PC-9 (cell line): ENCODE measurements at regions not wholly inside any gene's neighbourhood (a gene's known extent, or its start where the extent isn't known, plus 50 kb on each side); places are given as distances from the start of the nearest gene placed in this dataset.

ENCODE experiments used
- BruUV-seq: library from RNA; stranded (reverse); fragments of 400-500 nt; replicated peaks from 2 replicates; lab custom pipeline; 2021; lab: Mats Ljungman, UMichigan
- CTCF ChIA-PET: fragments of 300-600 bp; sonication (Branson Sonifier 250); formaldehyde crosslinking; loops from one replicate; lab custom pipeline; 2022; ENCODE audit warnings: antibody characterized with exemption; lab: Charles Lee
- POLR2A ChIA-PET: fragments of 300-600 bp; sonication (Branson Sonifier 250); formaldehyde crosslinking; loops from one replicate; lab custom pipeline; 2022; ENCODE audit warnings: antibody characterized with exemption; ENCODE audit not compliant: unreplicated experiment; lab: Charles Lee
- DNase-seq, 2 experiments: peaks; one replicate each; pipeline versions ENCODE4 v3.0.0 to v3.0.0-alpha.2; 2015 to 2022; ENCODE audit warnings: mixed read lengths in 1 of 2
- H2AFZ ChIP-seq: fragments of 200-600 bp; sonication (generic); 2 replicates; pipeline ENCODE4 v1.8.1; 2017; ENCODE audit warnings: antibody characterized with exemption
- H3F3A ChIP-seq: fragments of 200-600 bp; sonication (generic); 2 replicates; pipeline ENCODE4 v1.8.1; 2017; ENCODE audit warnings: antibody characterized with exemption, mild to moderate bottlenecking, low read depth; ENCODE audit not compliant: insufficient read depth
- H3K27ac ChIP-seq: fragments of 200-600 bp; sonication (generic); 2 replicates; pipeline ENCODE4 v1.6.1; 2016; ENCODE audit warnings: mixed run types
- H3K27me3 ChIP-seq: fragments of 200-600 bp; sonication (generic); 2 replicates; pipeline ENCODE4 v1.6.1; 2016; ENCODE audit warnings: low read depth, mixed run types; ENCODE audit not compliant: insufficient read depth
- H3K36me3 ChIP-seq: fragments of 200-600 bp; sonication (generic); 2 replicates; pipeline ENCODE4 v1.6.1; 2016; ENCODE audit warnings: low read depth, mixed run types
- H3K4me1 ChIP-seq: fragments of 200-600 bp; sonication (generic); replicated peaks from 2 replicates; pipeline ENCODE4 v1.6.1; 2016; ENCODE audit warnings: mixed run types; ENCODE audit not compliant: insufficient read depth
- H3K4me2 ChIP-seq: fragments of 200-600 bp; sonication (generic); 2 replicates; pipeline ENCODE4 v1.6.1; 2017; ENCODE audit warnings: mixed run types
- H3K4me3 ChIP-seq: fragments of 200-600 bp; sonication (generic); 2 replicates; pipeline ENCODE4 v1.6.1; 2016; ENCODE audit warnings: mixed run types
- H3K79me2 ChIP-seq: fragments of 200-600 bp; sonication (generic); 2 replicates; pipeline ENCODE4 v1.6.1; 2017; ENCODE audit warnings: low read depth, mixed run types
- H3K9me2 ChIP-seq: fragments of 200-600 bp; sonication (generic); 2 replicates; pipeline ENCODE4 v1.8.1; 2017; ENCODE audit warnings: mild to moderate bottlenecking; ENCODE audit not compliant: insufficient read depth
- H3K9me3 ChIP-seq: fragments of 200-600 bp; sonication (generic); 2 replicates; pipeline ENCODE4 v1.8.1; 2016; ENCODE audit warnings: low read depth; ENCODE audit not compliant: insufficient read depth
- H4K20me1 ChIP-seq: fragments of 200-600 bp; sonication (generic); 2 replicates; pipeline ENCODE4 v1.8.1; 2017; ENCODE audit not compliant: insufficient read depth
- CTCF ChIP-seq: fragments of 200-600 bp; sonication (generic); conservative IDR thresholded peaks from 2 replicates; pipeline ENCODE4 v1.6.1; 2017; ENCODE audit warnings: mixed run types, antibody characterized with exemption, mild to moderate bottlenecking, moderate library complexity
- EZH2 ChIP-seq: fragments of 200-600 bp; sonication (generic); IDR thresholded peaks from 2 replicates; pipeline ENCODE4 v1.8.0; 2017; ENCODE audit warnings: antibody characterized with exemption, low read depth
- intact Hi-C: fragments of 100-400 bp; cut with micrococcal nuclease; formaldehyde crosslinking; loops from one replicate; pipeline ENCODE4 v1.10.0; 2022; ENCODE audit not compliant: unreplicated experiment

- Histone ChIP-seq H3F3A (no peaks in the 10 kb centered on the region), H3K4me3 (no peak overlapping the region), H4K20me1 (no peaks in the 10 kb centered on the region), H3K27ac (no peak overlapping the region), H2AFZ (no peak overlapping the region), H3K36me3 (no peaks in the 10 kb centered on the region), H3K9me2 (no peaks in the 10 kb centered on the region), H3K79me2 (no peaks in the 10 kb centered on the region), H3K4me2 (no peak overlapping the region), H3K4me1 (no peaks in the 10 kb centered on the region), H3K27me3 (no peaks in the 10 kb centered on the region), H3K9me3 (no peaks in the 10 kb centered on the region)
- no peak for DNase-seq
- no peak for TF ChIP-seq EZH2
- no peak for TF ChIP-seq CTCF
- ChIA-PET POLR2A (no interaction called here), CTCF (no interaction called here)
- intact Hi-C loops, result loop anchor here (10.0 kb wide), 1 partner anchor 82 kb away; no protein-coding TSS in a partner anchor
- BruUV-seq, result no TSS peak
Measured at GRCh38 chr5:30142432-30142831, 1051.1 kb upstream of the CDH6 start.

DNA sequence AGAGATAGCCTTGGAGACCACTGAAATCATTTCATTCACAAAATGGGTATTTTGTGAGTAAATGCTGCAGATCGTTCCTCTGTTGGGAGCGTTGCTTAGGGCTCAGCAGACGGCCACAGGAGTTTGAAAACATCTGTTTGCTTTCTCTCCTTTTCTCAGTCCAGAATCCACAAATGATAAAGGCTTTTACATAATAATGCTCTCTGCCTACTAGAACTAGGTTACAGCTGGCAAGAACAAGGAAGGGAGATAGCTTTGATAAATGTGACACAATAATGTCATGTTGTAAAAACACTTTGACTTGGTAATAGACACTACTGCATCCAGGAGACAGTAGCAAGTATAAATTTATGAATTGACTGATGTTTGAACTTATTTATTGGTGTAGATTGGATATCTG is 1072.4 kb upstream of the CDH6 start:
- Histone ChIP-seq H3K9me2 (0 out of 2 replicates have a peak, but pooled peaks cover 3% of the 10 kb centered on the region), H3K4me1 (no peaks in the 10 kb centered on the region), H3K4me2 (no peak overlapping the region), H3K27me3 (no peaks in the 10 kb centered on the region), H2AFZ (no peak overlapping the region), H3K4me3 (no peak overlapping the region), H3K36me3 (no peaks in the 10 kb centered on the region), H3K79me2 (no peaks in the 10 kb centered on the region), H3K9me3 (no peaks in the 10 kb centered on the region), H3K27ac (no peak overlapping the region), H3F3A (no peaks in the 10 kb centered on the region), H4K20me1 (no peaks in the 10 kb centered on the region)
- TF ChIP-seq EZH2 (no peak), CTCF (no peak)
- intact Hi-C loops, result no loop called here
- CTCF ChIA-PET, result no interaction called here
- no TSS peak for BruUV-seq
- POLR2A ChIA-PET, result no interaction called here
- DNase-seq, result no peak

DNA sequence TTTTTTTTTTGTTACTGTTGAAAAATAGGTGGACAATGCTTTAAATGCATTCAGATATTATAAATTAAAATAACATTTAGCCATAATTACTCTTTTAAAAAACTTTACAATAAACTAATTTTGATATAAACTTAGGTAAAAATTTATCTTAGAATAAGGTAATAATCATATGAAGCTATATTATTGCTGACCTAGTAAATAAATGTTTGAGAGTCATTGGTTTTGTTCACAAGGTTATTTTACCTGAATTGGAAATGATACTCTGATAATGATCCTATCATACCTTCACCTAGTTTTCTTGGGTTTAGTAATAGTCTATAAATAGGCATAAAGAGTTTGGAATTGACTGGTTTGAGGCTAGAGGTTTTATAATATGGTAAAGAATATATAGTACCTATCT is 1076.4 kb upstream of the CDH6 start:
- DNase-seq, result no peak
- no peak overlapping the region for H3K27ac ChIP-seq
- intact Hi-C loops, result no loop called here
- no peak overlapping the region for H2AFZ ChIP-seq
- no TSS peak for BruUV-seq
- no peaks in the 10 kb centered on the region for H3K9me3 ChIP-seq
- no peaks in the 10 kb centered on the region for H4K20me1 ChIP-seq
- ChIA-PET POLR2A (no interaction called here), CTCF (no interaction called here)
- TF ChIP-seq CTCF (no peak), EZH2 (no peak)
- no peak overlapping the region for H3K4me2 ChIP-seq
- no peaks in the 10 kb centered on the region for H3K36me3 ChIP-seq
- no peak overlapping the region for H3K4me3 ChIP-seq
- H3K79me2 ChIP-seq, result no peaks in the 10 kb centered on the region
- H3K9me2 ChIP-seq, result no peaks in the 10 kb centered on the region
- H3K27me3 ChIP-seq, result no peaks in the 10 kb centered on the region
- no peaks in the 10 kb centered on the region for H3K4me1 ChIP-seq
- no peaks in the 10 kb centered on the region for H3F3A ChIP-seq
